Heart right ventricle (tissue), 16 donors: ENCODE measurements at regions not wholly inside any gene's neighbourhood (a gene's known extent, or its start where the extent isn't known, plus 50 kb on each side); places are given as distances from the start of the nearest gene placed in this dataset.

ENCODE experiments used
- ATAC-seq, 8 donors: fragments of 200-7000 bp; cut with Tn5 transposase; one replicate each; pipeline ENCODE4 v1.9.1; 2020; ENCODE audit warnings: mild to moderate bottlenecking in 8 of 8, moderate library complexity in 8 of 8, moderate number of reproducible peaks in 1 of 8
- DNase-seq, 2 donors: peaks; one replicate each; pipeline ENCODE4 v3.0.0-alpha.2; 2020
- H3K27ac ChIP-seq, 10 donors: fragments of 200-600 bp; sonication (generic) in 2 of 10; one replicate each; pipeline versions ENCODE4 v1.5.0 to v1.8.0; 2020 to 2022; ENCODE audit warnings: mild to moderate bottlenecking in 3 of 10
- H3K27me3 ChIP-seq, 7 donors: fragments of 200-600 bp; one replicate each; pipeline ENCODE4 v1.8.0; 2021 to 2022; ENCODE audit warnings: mild to moderate bottlenecking in 2 of 7
- H3K36me3 ChIP-seq, 9 donors: fragments of 200-600 bp; sonication (generic) in 1 of 9; one replicate each; pipeline versions ENCODE4 v1.5.0 to v1.8.0; 2020 to 2022; ENCODE audit warnings: mild to moderate bottlenecking in 2 of 9
- H3K4me1 ChIP-seq, 9 donors: fragments of 200-600 bp; sonication (generic) in 1 of 9; one replicate each; pipeline versions ENCODE4 v1.5.0 to v1.8.0; 2020 to 2022; ENCODE audit warnings: mild to moderate bottlenecking in 4 of 9
- H3K4me3 ChIP-seq, 10 donors: fragments of 200-600 bp; sonication (generic) in 2 of 10; one replicate each; pipeline versions ENCODE4 v1.5.0 to v1.8.0; 2020 to 2022; ENCODE audit warnings: mild to moderate bottlenecking in 7 of 10, moderate library complexity in 2 of 10
- H3K9me3 ChIP-seq, 11 donors: fragments of 200-600 bp in 10 of 11; sonication (generic) in 2 of 11; one replicate each; pipeline versions ENCODE4 v1.5.0 to v1.8.0; 2013 to 2022; ENCODE audit warnings: mild to moderate bottlenecking in 2 of 11, control low read depth in 1 of 11, moderate library complexity in 1 of 11
- WGBS, 2 donors: extraction: QIAGEN DNeasy Blood & Tissue Kit; methylation state at CpG; one replicate each; pipeline ENCODE4 v1.1.7; 2013; ENCODE audit warnings: inconsistent platforms in 1 of 2; 5-methylcytosine and 5-hydroxymethylcytosine counted together
- intact Hi-C, 10 donors: fragments of 100-400 bp; cut with DNase I; formaldehyde crosslinking; loops; one replicate each; pipeline versions ENCODE4 v1.11.1 to v1.14.2; 2022
- TF ChIP-seq, protein P1 (sequence below), 9 donors: fragments of 200-600 bp; sonication (generic) in 2 of 9; IDR thresholded peaks; one replicate each; pipeline versions ENCODE4 v1.5.0 to v1.8.0; 2021 to 2022; ENCODE audit warnings: antibody characterized with exemption in 9 of 9, mild to moderate bottlenecking in 5 of 9, moderate library complexity in 1 of 9
- donor health status: Arrhythmogenic right ventricular cardiomyopathy.
- donor health status: ischemic (EF 13 %, LVEDD 7.1; RV severe dilation, severe dysfunction).
- donor health status: healthy with polysubstance abuse.
- donor health status: DM: no; HTN: yes; CAD: no.
- donor health status: DM: no; HTN: no; CAD: no.
- donor health status: ischemic (EF 25% LVEDD 6.9; RV normal size, moderate dysfunction).
- donor health status: ischemic (EF 25% LVEDD 5.7; RV mildly dilated, moderate dysfunction).
- donor health status: healthy.
- donor health status: DM: yes; HTN: yes; CAD: no.
- donor health status: Ischemic cardiomyopathy.
- donor health status: ischemic (EF 35%, LVEDD 5.7; RV mildly dilated, moderate dysfunction).
- donor health status: nonischemic (EF 11% LVEDD 7.7; RV severe dilation, severe dysfunction).
- donor health status: DM: yes; HTN: yes; CAD: no.
- donor health status: PGD.
- donor health status: ischemic (EF 29% LVEDD 5.4; RV normal size, mild dysfunction).
- donor health status: nonischemic (EF 23%, LVEDD 6.1; RV moderate dilation, normal function).

- intact Hi-C loops, result loop anchor here in 1 of 10 donors (10.0 kb wide), 1 partner anchor 60 kb away; no protein-coding TSS in a partner anchor
- ATAC-seq, result peak in 3 of 8 donors; percentile 4 to 36 (median 33)
- peak overlapping the region in 8 of 10 donors; percentile 12 to 59 (median 56) for H3K27ac ChIP-seq
Observed at GRCh38 chr1:58874342-58874741, 90.5 kb upstream of the JUN start.

DNA sequence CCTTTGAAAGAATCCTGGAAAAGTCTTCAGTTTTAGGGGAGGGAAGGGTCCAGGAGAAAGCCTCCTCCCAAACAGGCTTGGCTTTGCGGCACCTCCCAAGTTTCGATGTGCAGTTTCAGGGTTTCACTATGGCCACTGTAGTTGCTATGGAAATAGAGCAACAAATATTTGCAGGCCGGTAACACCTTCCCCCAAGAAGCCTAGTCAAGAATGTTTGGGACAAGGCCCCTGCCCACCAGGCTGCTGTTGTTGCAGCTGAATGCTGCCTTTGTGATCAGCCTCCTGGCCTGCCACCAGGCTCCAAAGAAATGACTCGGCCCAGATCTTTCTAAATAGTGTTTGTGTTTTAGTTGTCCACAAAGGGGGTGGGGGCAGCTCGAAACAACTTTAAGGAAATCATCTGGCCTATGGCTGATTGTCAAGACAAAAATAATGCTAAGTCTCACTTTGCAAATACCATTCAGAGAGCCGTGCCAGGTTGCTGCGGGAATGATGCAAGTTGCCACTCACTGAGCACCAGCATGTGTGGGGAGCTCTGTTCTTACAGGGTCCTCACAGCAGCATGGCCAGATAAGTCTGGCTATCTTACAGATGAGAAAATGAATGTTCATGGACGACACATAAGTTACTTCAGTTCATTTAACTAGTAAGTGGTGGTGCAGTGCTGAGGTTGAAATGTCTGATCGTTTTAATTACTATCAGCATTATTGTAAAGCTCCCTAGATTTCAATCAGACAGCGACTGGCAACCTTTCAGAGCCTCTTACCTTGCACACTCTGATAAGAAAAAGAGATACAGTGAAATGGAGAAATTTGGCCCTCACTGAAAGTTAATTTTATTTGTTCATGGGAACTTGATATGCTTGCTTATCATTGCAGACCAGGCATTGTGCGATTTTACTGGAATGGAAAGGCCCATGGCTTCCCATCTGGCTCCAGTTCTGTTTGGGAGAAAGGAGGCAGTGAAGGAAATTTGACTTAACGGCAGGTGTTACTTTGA lies 91.2 kb upstream of the JUN start:
- TF ChIP-seq, protein P1, sequence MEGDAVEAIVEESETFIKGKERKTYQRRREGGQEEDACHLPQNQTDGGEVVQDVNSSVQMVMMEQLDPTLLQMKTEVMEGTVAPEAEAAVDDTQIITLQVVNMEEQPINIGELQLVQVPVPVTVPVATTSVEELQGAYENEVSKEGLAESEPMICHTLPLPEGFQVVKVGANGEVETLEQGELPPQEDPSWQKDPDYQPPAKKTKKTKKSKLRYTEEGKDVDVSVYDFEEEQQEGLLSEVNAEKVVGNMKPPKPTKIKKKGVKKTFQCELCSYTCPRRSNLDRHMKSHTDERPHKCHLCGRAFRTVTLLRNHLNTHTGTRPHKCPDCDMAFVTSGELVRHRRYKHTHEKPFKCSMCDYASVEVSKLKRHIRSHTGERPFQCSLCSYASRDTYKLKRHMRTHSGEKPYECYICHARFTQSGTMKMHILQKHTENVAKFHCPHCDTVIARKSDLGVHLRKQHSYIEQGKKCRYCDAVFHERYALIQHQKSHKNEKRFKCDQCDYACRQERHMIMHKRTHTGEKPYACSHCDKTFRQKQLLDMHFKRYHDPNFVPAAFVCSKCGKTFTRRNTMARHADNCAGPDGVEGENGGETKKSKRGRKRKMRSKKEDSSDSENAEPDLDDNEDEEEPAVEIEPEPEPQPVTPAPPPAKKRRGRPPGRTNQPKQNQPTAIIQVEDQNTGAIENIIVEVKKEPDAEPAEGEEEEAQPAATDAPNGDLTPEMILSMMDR (IDR thresholded peaks at IDR 0.05), result no peak
- H3K36me3 ChIP-seq, result no peaks in the 10 kb centered on the region
- no peak overlapping the region for H3K4me3 ChIP-seq
- intact Hi-C loops, result loop anchor here in 1 of 10 donors (10.0 kb wide), 1 partner anchor 60 kb away; no protein-coding TSS in a partner anchor
- H3K4me1 ChIP-seq, result peaks cover 12 to 29% (median 16%) of the 10 kb centered on the region in 9 donors
- DNase-seq, result peak in 1 of 2 donors; percentile 46
- no peaks in the 10 kb centered on the region for H3K27me3 ChIP-seq
- 34 to 39% methylated on average over 12 of the region's 12 CpGs for WGBS, 2 donors
- H3K9me3 ChIP-seq, result no peaks in the 10 kb centered on the region
- peak overlapping the region in 8 of 10 donors; percentile 12 to 59 (median 56) for H3K27ac ChIP-seq
- peak; percentile 73 to 89 (median 81) for ATAC-seq

More at GRCh38 chr1:58874342-58874741, 90.5 kb upstream of the JUN start:
- TF ChIP-seq, protein P1 (IDR thresholded peaks at IDR 0.05), result no peak
- no peak overlapping the region for H3K4me3 ChIP-seq
- H3K36me3 ChIP-seq, result no peaks in the 10 kb centered on the region
- no peaks in the 10 kb centered on the region for H3K9me3 ChIP-seq
- no peaks in the 10 kb centered on the region for H3K27me3 ChIP-seq
- no peak for DNase-seq
- H3K4me1 ChIP-seq, result peaks cover 12 to 29% (median 16%) of the 10 kb centered on the region in 9 donors

GRCh38 chr1:58879464-58879863 lies 95.6 kb upstream of the JUN start:
- Histone ChIP-seq H3K4me3 (no peak overlapping the region), H3K9me3 (no peaks in the 10 kb centered on the region), H3K4me1 (peaks cover 11 to 48% (median 37%) of the 10 kb centered on the region in 9 donors), H3K27ac (no peak overlapping the region), H3K27me3 (no peaks in the 10 kb centered on the region), H3K36me3 (no peaks in the 10 kb centered on the region)
- TF ChIP-seq, protein P1 (IDR thresholded peaks at IDR 0.05), result no peak
- ATAC-seq (no peak), DNase-seq (no peak)
- intact Hi-C loops, result loop anchor here in 1 of 10 donors (10.0 kb wide), 1 partner anchor 65 kb away; no protein-coding TSS in a partner anchor
- WGBS, 2 donors, result 92% methylated on average over 2 of the region's 2 CpGs

GRCh38 chr1:58880592-58880991 lies 96.7 kb upstream of the JUN start:
- DNase-seq (no peak), ATAC-seq (no peak)
- intact Hi-C loops, result loop anchor here in 2 of 10 donors (5.0 kb wide), 2 partner anchors 63 to 88 kb away; no protein-coding TSS in a partner anchor
- Histone ChIP-seq H3K9me3 (no peaks in the 10 kb centered on the region), H3K27me3 (no peaks in the 10 kb centered on the region), H3K27ac (peak overlapping the region in 1 of 10 donors; percentile 89), H3K4me3 (no peak overlapping the region), H3K36me3 (no peaks in the 10 kb centered on the region), H3K4me1 (peaks cover 5 to 48% (median 37%) of the 10 kb centered on the region in 9 donors)
- 97 to 99% methylated on average over 2 of the region's 2 CpGs for WGBS, 2 donors
- TF ChIP-seq, protein P1 (IDR thresholded peaks at IDR 0.05), result no peak
